Heart left ventricle (tissue), 16 donors: ENCODE measurements at regions not wholly inside any gene's neighbourhood (a gene's known extent, or its start where the extent isn't known, plus 50 kb on each side); places are given as distances from the start of the nearest gene placed in this dataset.
A peak's percentile ranks its signal among the peaks of the same experiment; 100 is the strongest.

Experiments
- ATAC-seq, 4 donors: fragments of 200-7000 bp; cut with Tn5 transposase; one replicate each; pipeline ENCODE4 v1.9.1; 2020 to 2022; ENCODE audit warnings: moderate library complexity in 4 of 4, mild to moderate bottlenecking in 3 of 4, moderate number of reproducible peaks in 1 of 4
- DNase-seq, 5 donors: peaks; one replicate each; pipeline ENCODE4 v3.0.0-alpha.2; 2020
- H3K27ac ChIP-seq, 12 donors: fragments of 200-600 bp; sonication (generic) in 4 of 12; one replicate each; pipeline versions ENCODE4 v1.5.0 to v1.8.0; 2016 to 2022; ENCODE audit warnings: mild to moderate bottlenecking in 2 of 12
- H3K27me3 ChIP-seq, 9 donors: fragments of 200-600 bp; sonication (generic) in 2 of 9; one replicate each; pipeline versions ENCODE4 v1.5.1 to v1.8.0; 2016 to 2022; ENCODE audit warnings: mild to moderate bottlenecking in 3 of 9
- H3K36me3 ChIP-seq, 9 donors: fragments of 200-600 bp; sonication (generic) in 2 of 9; one replicate each; pipeline versions ENCODE4 v1.5.0 to v1.8.0; 2018 to 2022; ENCODE audit warnings: mild to moderate bottlenecking in 2 of 9
- H3K4me1 ChIP-seq, 12 donors: fragments of 200-600 bp; sonication (generic) in 4 of 12; one replicate each; pipeline versions ENCODE4 v1.5.0 to v1.8.0; 2016 to 2022; ENCODE audit warnings: mild to moderate bottlenecking in 3 of 12
- H3K4me3 ChIP-seq, 12 donors: fragments of 200-600 bp; sonication (generic) in 4 of 12; one replicate each; pipeline versions ENCODE4 v1.5.0 to v1.8.0; 2017 to 2022; ENCODE audit warnings: mild to moderate bottlenecking in 9 of 12, moderate library complexity in 4 of 12
- H3K9me3 ChIP-seq, 12 donors: fragments of 200-600 bp; sonication (generic) in 4 of 12; one replicate each; pipeline versions ENCODE4 v1.5.0 to v1.8.0; 2016 to 2022; ENCODE audit warnings: mild to moderate bottlenecking in 1 of 12
- POLR2A ChIP-seq, 2 donors: fragments of 450-650 bp; IDR thresholded peaks; one replicate each; pipeline ENCODE4 v1.6.1; 2017; ENCODE audit warnings: antibody characterized with exemption in 2 of 2, mild to moderate bottlenecking in 2 of 2, moderate library complexity in 2 of 2
- WGBS, 4 donors: extraction: QIAGEN DNeasy Blood & Tissue Kit in 2 of 4; methylation state at CpG; one replicate each; pipeline versions ENCODE4 v1.1.5 to v1.1.7; 2013 to 2018; 5-methylcytosine and 5-hydroxymethylcytosine counted together
- intact Hi-C, 10 donors: fragments of 100-400 bp; cut with DNase I; formaldehyde crosslinking; loops; one replicate each; pipeline versions ENCODE4 v1.11.1 to v1.14.2; 2022
- TF ChIP-seq, protein P1 (sequence below), 12 donors: fragments of 200-600 bp; sonication (generic) in 4 of 12; IDR thresholded peaks; one replicate each; pipeline versions ENCODE4 v1.5.0 to v1.8.0; 2018 to 2022; ENCODE audit warnings: antibody characterized with exemption in 12 of 12, mild to moderate bottlenecking in 5 of 12
- donor health status: ischemic (EF 13 %, LVEDD 7.1; RV severe dilation, severe dysfunction).
- donor health status: healthy with polysubstance abuse.
- donor health status: DM: no; HTN: yes; CAD: no.
- donor health status: DM: no; HTN: no; CAD: no.
- donor health status: ischemic (EF 25% LVEDD 6.9; RV normal size, moderate dysfunction).
- donor health status: ischemic (EF 25% LVEDD 5.7; RV mildly dilated, moderate dysfunction).
- donor health status: healthy.
- donor health status: DM: yes; HTN: yes; CAD: no.
- donor health status: ischemic (EF 35%, LVEDD 5.7; RV mildly dilated, moderate dysfunction).
- donor health status: nonischemic (EF 11% LVEDD 7.7; RV severe dilation, severe dysfunction).
- donor health status: DM: yes; HTN: yes; CAD: no.
- donor health status: PGD.
- donor health status: ischemic (EF 29% LVEDD 5.4; RV normal size, mild dysfunction).
- donor health status: nonischemic (EF 23%, LVEDD 6.1; RV moderate dilation, normal function).

DNA sequence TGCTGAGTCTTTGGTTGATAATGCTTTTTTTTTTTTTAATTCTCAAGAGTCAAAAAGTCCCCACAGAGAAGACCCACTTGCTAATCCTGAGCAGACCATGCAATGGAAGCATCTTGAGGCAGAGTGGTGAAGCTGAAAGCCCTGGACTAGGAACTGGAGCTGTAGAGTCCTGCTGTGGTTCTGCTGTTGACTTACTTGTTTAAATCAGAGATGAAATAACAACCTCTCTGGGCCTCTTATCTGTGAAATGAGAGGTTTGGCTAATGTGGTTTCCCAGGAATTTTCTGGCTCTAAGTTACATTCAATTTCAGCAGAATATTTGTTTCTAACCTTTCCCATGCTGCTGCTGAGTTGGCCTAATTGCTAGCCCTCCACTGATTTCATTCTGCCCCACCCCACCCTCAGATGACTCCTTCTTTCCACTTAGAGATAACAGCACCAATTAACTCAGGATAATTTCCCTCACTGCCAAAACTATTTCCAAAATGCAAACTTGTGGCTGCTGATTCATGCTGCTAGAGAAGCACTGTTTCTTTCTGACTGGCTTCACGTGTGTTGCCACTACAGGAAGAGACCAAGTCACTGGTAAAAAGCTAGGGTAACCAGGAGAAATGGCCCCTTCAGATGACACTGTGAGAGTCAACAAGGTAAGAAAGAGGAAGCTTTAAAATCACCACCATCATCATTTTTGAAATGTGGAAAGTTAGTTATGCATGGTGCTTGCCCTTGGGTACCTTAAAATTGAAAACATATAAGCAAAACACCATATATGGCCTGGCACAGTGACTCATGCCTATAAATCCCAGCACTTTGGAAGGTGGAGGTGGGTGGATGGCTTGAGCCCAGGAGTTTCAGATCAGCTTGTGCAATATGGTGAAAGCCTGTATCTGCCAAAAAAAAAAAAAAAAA, 326.4 kb downstream of the DCHS2 start:
- peaks cover 0 to 3% (median 0%) of the 10 kb centered on the region in 12 donors for H3K9me3 ChIP-seq
- 14 to 36% (median 24%) methylated on average over 1 of the region's 1 CpG for WGBS, 4 donors
- ATAC-seq (peak in 2 of 4 donors; percentile 46 to 53), DNase-seq (no peak)
- H3K27me3 ChIP-seq, result peaks cover 0 to 4% (median 0%) of the 10 kb centered on the region in 9 donors
- H3K27ac ChIP-seq, result no peak overlapping the region
- H3K36me3 ChIP-seq, result no peaks in the 10 kb centered on the region
- H3K4me1 ChIP-seq, result no peaks in the 10 kb centered on the region
- TF ChIP-seq POLR2A (IDR thresholded peaks at IDR 0.05), result no peak
- TF ChIP-seq, protein P1, sequence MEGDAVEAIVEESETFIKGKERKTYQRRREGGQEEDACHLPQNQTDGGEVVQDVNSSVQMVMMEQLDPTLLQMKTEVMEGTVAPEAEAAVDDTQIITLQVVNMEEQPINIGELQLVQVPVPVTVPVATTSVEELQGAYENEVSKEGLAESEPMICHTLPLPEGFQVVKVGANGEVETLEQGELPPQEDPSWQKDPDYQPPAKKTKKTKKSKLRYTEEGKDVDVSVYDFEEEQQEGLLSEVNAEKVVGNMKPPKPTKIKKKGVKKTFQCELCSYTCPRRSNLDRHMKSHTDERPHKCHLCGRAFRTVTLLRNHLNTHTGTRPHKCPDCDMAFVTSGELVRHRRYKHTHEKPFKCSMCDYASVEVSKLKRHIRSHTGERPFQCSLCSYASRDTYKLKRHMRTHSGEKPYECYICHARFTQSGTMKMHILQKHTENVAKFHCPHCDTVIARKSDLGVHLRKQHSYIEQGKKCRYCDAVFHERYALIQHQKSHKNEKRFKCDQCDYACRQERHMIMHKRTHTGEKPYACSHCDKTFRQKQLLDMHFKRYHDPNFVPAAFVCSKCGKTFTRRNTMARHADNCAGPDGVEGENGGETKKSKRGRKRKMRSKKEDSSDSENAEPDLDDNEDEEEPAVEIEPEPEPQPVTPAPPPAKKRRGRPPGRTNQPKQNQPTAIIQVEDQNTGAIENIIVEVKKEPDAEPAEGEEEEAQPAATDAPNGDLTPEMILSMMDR (IDR thresholded peaks at IDR 0.05), result no peak
- intact Hi-C loops, result no loop called here
- H3K4me3 ChIP-seq, result no peak overlapping the region

DNA sequence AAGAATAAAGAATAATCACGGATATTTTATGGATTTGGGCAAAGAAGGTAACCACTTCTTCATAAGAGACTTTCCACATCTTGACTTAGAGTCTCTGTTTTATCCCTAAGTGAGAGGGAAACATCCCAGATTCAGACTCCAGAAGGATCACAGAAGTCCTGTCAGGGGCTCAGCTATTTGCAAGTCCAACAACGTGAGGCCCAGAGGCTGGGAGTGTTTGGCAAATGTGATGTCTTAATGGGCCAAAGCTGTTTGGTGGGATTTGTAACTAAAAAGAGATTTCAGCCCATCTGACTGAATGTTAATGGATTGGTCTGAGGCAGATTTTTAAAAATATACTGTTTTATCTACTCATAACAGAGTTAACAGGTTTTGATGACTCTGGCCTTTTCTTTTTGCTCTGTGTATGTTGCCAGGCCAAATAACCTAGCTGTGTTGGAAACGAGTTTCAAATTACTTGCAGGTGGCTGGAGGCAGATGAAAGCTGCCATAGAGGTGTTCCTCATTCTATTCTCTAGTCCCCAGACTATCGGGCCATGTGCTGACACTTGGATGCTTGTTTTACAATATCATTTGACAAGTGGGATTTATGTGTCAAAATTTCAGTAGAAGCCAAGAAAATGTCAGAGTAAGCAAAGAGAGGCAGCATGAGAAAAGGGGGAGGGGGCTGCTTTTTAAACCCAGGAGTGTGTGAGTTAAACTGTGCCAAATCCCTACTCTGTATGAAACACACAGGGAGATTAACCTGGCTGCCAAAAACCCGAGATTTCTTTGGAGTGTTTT, 330.9 kb downstream of the DCHS2 start:
- WGBS, 4 donors, result 23 to 35% (median 26%) methylated on average over 5 of the region's 5 CpGs
- peaks cover 0 to 5% (median 0%) of the 10 kb centered on the region in 9 donors for H3K27me3 ChIP-seq
- H3K27ac ChIP-seq, result no peak overlapping the region
- H3K4me1 ChIP-seq, result no peaks in the 10 kb centered on the region
- intact Hi-C loops, result no loop called here
- H3K36me3 ChIP-seq, result no peaks in the 10 kb centered on the region
- DNase-seq (no peak), ATAC-seq (no peak)
- TF ChIP-seq, protein P1 (IDR thresholded peaks at IDR 0.05), result no peak
- TF ChIP-seq POLR2A (IDR thresholded peaks at IDR 0.05), result no peak
- no peaks in the 10 kb centered on the region for H3K9me3 ChIP-seq
- H3K4me3 ChIP-seq, result no peak overlapping the region

DNA sequence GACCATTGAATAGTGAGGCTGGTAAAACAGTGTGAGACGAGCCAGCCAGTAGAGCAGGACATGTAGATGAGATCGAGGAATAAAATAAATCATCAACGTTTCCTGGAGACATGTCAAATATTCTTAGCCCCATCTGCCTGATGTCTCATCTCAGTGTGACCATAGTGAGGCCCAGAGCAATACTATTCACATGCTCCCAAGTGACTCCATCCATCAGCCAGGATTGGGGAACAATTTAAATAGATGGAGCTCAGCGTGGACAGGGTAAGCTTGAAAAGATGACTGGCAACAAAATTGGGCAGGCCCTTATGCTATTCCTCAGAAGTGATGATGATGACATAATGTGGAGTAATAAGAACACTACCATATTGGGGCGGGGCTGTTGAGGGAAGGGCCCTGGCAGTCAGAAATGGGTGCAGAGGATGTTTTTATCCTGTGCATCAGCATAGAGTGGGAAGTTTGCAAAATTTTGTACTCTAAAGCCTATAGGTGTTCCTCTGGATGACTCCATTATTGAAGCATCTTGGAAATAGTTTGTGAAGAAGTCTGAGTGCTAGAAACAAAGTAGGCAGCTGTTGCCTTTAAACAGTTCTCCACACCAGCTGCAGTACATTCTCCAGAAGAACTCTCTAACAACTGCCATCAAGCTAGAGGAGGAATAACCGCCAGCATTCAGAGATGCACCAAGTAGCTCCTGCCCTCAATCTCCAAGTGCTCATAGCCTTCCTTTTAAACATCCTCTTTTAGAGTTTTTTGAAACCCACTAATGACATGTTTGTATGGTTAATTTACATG, 333.0 kb downstream of the DCHS2 start:
- H3K4me3 ChIP-seq, result no peak overlapping the region
- 64 to 70% (median 69%) methylated on average over 6 of the region's 6 CpGs for WGBS, 4 donors
- H3K27me3 ChIP-seq, result peaks cover 0 to 5% (median 0%) of the 10 kb centered on the region in 9 donors
- DNase-seq, result no peak
- no peaks in the 10 kb centered on the region for H3K36me3 ChIP-seq
- H3K27ac ChIP-seq, result no peak overlapping the region
- TF ChIP-seq, protein P1 (IDR thresholded peaks at IDR 0.05), result no peak
- no peak for TF ChIP-seq POLR2A (IDR thresholded peaks at IDR 0.05)
- H3K4me1 ChIP-seq, result no peaks in the 10 kb centered on the region
- ATAC-seq, result no peak
- intact Hi-C loops, result no loop called here
- H3K9me3 ChIP-seq, result no peaks in the 10 kb centered on the region
